Keratinocyte (primary cell): ENCODE measurements at regions not wholly inside any gene's neighbourhood (a gene's known extent, or its start where the extent isn't known, plus 50 kb on each side); places are given as distances from the start of the nearest gene placed in this dataset.

ENCODE experiments used
- EZH2 ChIP-seq: IDR thresholded peaks from one replicate; pipeline ENCODE4 v1.6.1; 2012; ENCODE audit warnings: inconsistent platforms, mild to moderate bottlenecking, low read length, moderate library complexity
- TF ChIP-seq, protein P1 (sequence below), 3 experiments: IDR thresholded peaks in 1 of 3; conservative IDR thresholded peaks in 1 of 3; optimal IDR thresholded peaks in 1 of 3; 2 replicates in 2 of 3; 3 replicates in 1 of 3; pipeline versions ENCODE3 to v1.5.1; 2011; ENCODE audit warnings: low read length in 3 of 3, mild to moderate bottlenecking in 3 of 3, moderate library complexity in 2 of 3, control low read depth in 1 of 3, inconsistent platforms in 1 of 3; ENCODE audit not compliant: insufficient read depth in 2 of 3; ENCODE audit errors: extremely low read depth in 1 of 3

DNA sequence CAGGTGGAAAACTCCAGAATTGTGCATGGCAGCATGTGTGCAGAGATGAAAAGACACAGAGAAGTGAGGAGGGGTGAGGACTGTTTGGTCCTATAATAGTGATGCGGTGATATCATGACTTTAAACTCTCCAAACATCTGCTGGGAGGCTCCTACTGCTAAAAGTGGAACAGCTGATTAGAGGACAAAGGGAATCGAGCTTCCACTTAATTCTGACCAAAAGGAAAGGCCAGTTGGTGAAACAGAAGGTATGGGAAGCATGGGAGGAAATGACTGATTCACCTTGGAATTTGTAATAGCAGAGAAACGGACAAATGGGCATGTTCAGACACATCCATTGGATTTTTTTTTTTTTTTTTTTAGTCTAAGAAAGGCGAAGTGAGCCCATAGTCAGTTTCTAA is 67.5 kb upstream of the MAMDC2 start:
- TF ChIP-seq, protein P1, sequence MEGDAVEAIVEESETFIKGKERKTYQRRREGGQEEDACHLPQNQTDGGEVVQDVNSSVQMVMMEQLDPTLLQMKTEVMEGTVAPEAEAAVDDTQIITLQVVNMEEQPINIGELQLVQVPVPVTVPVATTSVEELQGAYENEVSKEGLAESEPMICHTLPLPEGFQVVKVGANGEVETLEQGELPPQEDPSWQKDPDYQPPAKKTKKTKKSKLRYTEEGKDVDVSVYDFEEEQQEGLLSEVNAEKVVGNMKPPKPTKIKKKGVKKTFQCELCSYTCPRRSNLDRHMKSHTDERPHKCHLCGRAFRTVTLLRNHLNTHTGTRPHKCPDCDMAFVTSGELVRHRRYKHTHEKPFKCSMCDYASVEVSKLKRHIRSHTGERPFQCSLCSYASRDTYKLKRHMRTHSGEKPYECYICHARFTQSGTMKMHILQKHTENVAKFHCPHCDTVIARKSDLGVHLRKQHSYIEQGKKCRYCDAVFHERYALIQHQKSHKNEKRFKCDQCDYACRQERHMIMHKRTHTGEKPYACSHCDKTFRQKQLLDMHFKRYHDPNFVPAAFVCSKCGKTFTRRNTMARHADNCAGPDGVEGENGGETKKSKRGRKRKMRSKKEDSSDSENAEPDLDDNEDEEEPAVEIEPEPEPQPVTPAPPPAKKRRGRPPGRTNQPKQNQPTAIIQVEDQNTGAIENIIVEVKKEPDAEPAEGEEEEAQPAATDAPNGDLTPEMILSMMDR (optimal IDR thresholded peaks at IDR 0.05 in 1 of 3, IDR thresholded peaks at IDR 0.05 in 1 of 3, conservative IDR thresholded peaks at IDR 0.05 in 1 of 3; ENCODE audit: extremely low read depth in 1 of 3, insufficient read depth in 2 of 3, low read length in 3 of 3): no peak
- no peak for TF ChIP-seq EZH2
